ENCODE measurements at regions not wholly inside any gene's neighbourhood (a gene's known extent, or its start where the extent isn't known, plus 50 kb on each side); places are given as distances from the start of the nearest gene placed in this dataset.

DNA sequence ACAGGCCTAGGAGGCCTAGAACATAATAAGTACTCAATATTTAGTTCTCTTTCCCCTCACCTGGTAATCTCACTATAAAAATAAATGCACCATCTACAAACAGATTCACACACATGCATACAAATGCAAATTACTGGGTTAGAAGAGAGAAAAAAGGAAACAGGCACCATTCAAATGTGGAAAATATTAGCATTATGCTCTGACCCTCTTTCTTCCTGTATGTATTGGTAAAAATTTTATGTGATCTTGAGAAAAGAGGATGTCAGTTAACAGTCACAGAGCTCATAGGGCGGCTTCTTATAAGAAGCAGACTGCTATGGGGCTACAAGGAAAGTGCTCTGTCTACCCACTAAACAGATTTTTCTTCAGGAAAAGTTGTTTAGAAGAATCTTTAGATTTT is 565.4 kb downstream of the LMO4 start (continued):
- TF ChIP-seq EED (IDR thresholded peaks at IDR 0.05; ENCODE audit: low read depth) (no peak), RELA (IDR thresholded peaks at IDR 0.05; ENCODE audit: borderline replicate concordance, partially characterized antibody) (no peak), MLLT1 (IDR thresholded peaks at IDR 0.05) (no peak), SP1 (IDR thresholded peaks at IDR 0.05; ENCODE audit: low read depth, low read length) (no peak)

- no peak for ATAC-seq
- no peaks in the 10 kb centered on the region; a peak in 1 of 4 replicates for H3K27me3 ChIP-seq (replicated peaks in 1 of 2; ENCODE audit: control insufficient read depth in 2 of 2, insufficient read depth in 2 of 2, low read length in 1 of 2)
- CTCF ChIA-PET, result no interaction called here
- H3K36me3 ChIP-seq (ENCODE audit: control insufficient read depth in 2 of 2, insufficient read depth in 2 of 2, low read length in 1 of 2), result no peaks in the 10 kb centered on the region
- FAIRE-seq, result no peak
- H3K4me3 ChIP-seq, result no peak overlapping the region
- H3K4me1 ChIP-seq (ENCODE audit: control insufficient read depth, insufficient read depth, low read length), result no peaks in the 10 kb centered on the region
- intact Hi-C loops (cut with micrococcal nuclease; ENCODE audit: unreplicated experiment), result no loop called here
- no peak overlapping the region for H3K4me2 ChIP-seq (ENCODE audit: control insufficient read depth, insufficient read depth)
- BruUV-seq (replicated peaks), result no TSS peak
- H4K20me1 ChIP-seq (ENCODE audit: control insufficient read depth, insufficient read depth), result no peaks in the 10 kb centered on the region
- in situ Hi-C loops (cut with MboI), result no loop called here
- no peak for TF ChIP-seq TCF3 (IDR thresholded peaks at IDR 0.05; ENCODE audit: borderline replicate concordance, insufficient read depth, low read depth, low read length)
- no peak for TF ChIP-seq NBN (IDR thresholded peaks at IDR 0.05)
- TF ChIP-seq, protein P1, sequence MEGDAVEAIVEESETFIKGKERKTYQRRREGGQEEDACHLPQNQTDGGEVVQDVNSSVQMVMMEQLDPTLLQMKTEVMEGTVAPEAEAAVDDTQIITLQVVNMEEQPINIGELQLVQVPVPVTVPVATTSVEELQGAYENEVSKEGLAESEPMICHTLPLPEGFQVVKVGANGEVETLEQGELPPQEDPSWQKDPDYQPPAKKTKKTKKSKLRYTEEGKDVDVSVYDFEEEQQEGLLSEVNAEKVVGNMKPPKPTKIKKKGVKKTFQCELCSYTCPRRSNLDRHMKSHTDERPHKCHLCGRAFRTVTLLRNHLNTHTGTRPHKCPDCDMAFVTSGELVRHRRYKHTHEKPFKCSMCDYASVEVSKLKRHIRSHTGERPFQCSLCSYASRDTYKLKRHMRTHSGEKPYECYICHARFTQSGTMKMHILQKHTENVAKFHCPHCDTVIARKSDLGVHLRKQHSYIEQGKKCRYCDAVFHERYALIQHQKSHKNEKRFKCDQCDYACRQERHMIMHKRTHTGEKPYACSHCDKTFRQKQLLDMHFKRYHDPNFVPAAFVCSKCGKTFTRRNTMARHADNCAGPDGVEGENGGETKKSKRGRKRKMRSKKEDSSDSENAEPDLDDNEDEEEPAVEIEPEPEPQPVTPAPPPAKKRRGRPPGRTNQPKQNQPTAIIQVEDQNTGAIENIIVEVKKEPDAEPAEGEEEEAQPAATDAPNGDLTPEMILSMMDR (IDR thresholded peaks at IDR 0.05 in 2 of 3, conservative IDR thresholded peaks at IDR 0.05 in 1 of 3; ENCODE audit: control insufficient read depth in 2 of 3, extremely low read depth in 1 of 3, insufficient read depth in 1 of 3, low read depth in 3 of 3, low read length in 3 of 3), result no peak
- TF ChIP-seq JUNB (IDR thresholded peaks at IDR 0.05), result no peak
- no peak for TF ChIP-seq RB1 (IDR thresholded peaks at IDR 0.05; ENCODE audit: borderline replicate concordance)
- TF ChIP-seq NKRF (conservative IDR thresholded peaks at IDR 0.05), result no peak
- no peak for TF ChIP-seq KLF5 (IDR thresholded peaks at IDR 0.05; ENCODE audit: partially characterized antibody)
- WGBS (ENCODE audit: insufficient coverage, insufficient replicate concordance, low lambda C conversion rate, missing lambda C conversion rate), result 0% methylated on average over 1 of the region's 1 CpG
- H3K9ac ChIP-seq (ENCODE audit: control insufficient read depth, insufficient read depth, low read length), result no peak overlapping the region
- DNase-seq (ENCODE audit: low read depth, low spot score), result no peak
- no peak overlapping the region for H2AFZ ChIP-seq (ENCODE audit: control insufficient read depth, low read depth, low read length)
- no peak overlapping the region for H3K27ac ChIP-seq (ENCODE audit: control insufficient read depth, insufficient read depth)
- H3K9me3 ChIP-seq (replicated peaks; ENCODE audit: control insufficient read depth, insufficient read depth, low read length), result no peaks in the 10 kb centered on the region
- no peaks in the 10 kb centered on the region for H3K79me2 ChIP-seq (ENCODE audit: control insufficient read depth, insufficient read depth, low read length)
- RAD21 ChIA-PET (ENCODE audit: unreplicated experiment), result no interaction called here
- POLR2A ChIA-PET, result no interaction called here
- SMC1A ChIA-PET (ENCODE audit: uncharacterized antibody, unreplicated experiment), result no interaction called here
Measured at GRCh38 chr1:87897481-87897880, 568.8 kb downstream of the LMO4 start.

Measured in GM12878 (cell line).